NCI-H460 (cell line): ENCODE measurements at regions not wholly inside any gene's neighbourhood (a gene's known extent, or its start where the extent isn't known, plus 50 kb on each side); places are given as distances from the start of the nearest gene placed in this dataset.
"Not testable (repeated sequence)": the region's sequence is repeated elsewhere in the genome, so short reads cannot be mapped to it uniquely, and the experiment has no call there.

ENCODE experiments used
- DNase-seq: peaks from one replicate; pipeline ENCODE4 v3.0.0-alpha.2; 2016; ENCODE audit warnings: low read depth; ENCODE audit errors: extremely low read depth

- DNase-seq, result no peak
Observed at GRCh38 chr3:194938845-194939531, 253.3 kb downstream of the FAM43A start.

GRCh38 chr3:194939532-194939909, 253.8 kb downstream of the FAM43A start:
- DNase-seq, result no peak

- no peak for DNase-seq
Observed at GRCh38 chr3:194939949-194940770, 254.5 kb downstream of the FAM43A start.

GRCh38 chr3:194941360-194941955, 255.8 kb downstream of the FAM43A start:
- DNase-seq, result no peak

GRCh38 chr3:194941956-194942511, 256.4 kb downstream of the FAM43A start:
- DNase-seq, result no peak

- DNase-seq, result no peak
Observed at GRCh38 chr3:194944526-194944925, 258.8 kb downstream of the FAM43A start.

- no peak for DNase-seq
Observed at GRCh38 chr3:194945508-194945907, 259.8 kb downstream of the FAM43A start.

GRCh38 chr3:194946091-194946490, 260.4 kb downstream of the FAM43A start:
- DNase-seq, result no peak

GRCh38 chr3:194949592-194949991, 263.9 kb downstream of the FAM43A start:
- DNase-seq, result no peak

- DNase-seq, result no peak
Observed at GRCh38 chr3:194950906-194951628, 265.4 kb downstream of the FAM43A start.

- DNase-seq, result not testable (repeated sequence)
Observed at GRCh38 chr3:194951629-194951920, 265.9 kb downstream of the FAM43A start.

- DNase-seq, result no peak
Observed at GRCh38 chr3:194951931-194952582, 266.4 kb downstream of the FAM43A start.

GRCh38 chr3:194952841-194953241, 267.2 kb downstream of the FAM43A start:
- DNase-seq, result no peak

GRCh38 chr3:194953291-194953690, 267.6 kb downstream of the FAM43A start:
- DNase-seq, result no peak

- no peak for DNase-seq
Observed at GRCh38 chr3:194955546-194955945, 269.9 kb downstream of the FAM43A start.

GRCh38 chr3:194955979-194956696, 270.5 kb downstream of the FAM43A start:
- DNase-seq, result no peak

- no peak for DNase-seq
Observed at GRCh38 chr3:194956697-194957396, 271.2 kb downstream of the FAM43A start.

GRCh38 chr3:194957743-194958240, 272.1 kb downstream of the FAM43A start:
- DNase-seq, result no peak

GRCh38 chr3:194959217-194959616, 273.5 kb downstream of the FAM43A start:
- no peak for DNase-seq
